GM23338 (cell line): ENCODE measurements at regions not wholly inside any gene's neighbourhood (a gene's known extent, or its start where the extent isn't known, plus 50 kb on each side); places are given as distances from the start of the nearest gene placed in this dataset.

ENCODE experiments used
- ATAC-seq: fragments of 200-7000 bp; cut with Tn5 transposase; 3 replicates; pipeline ENCODE4 v1.9.1; 2020
- DNase-seq: peaks from one replicate; pipeline ENCODE4 v3.0.0-alpha.2; 2015; ENCODE audit warnings: low spot score
- H2AFZ ChIP-seq: fragments of 200-600 bp; sonication (generic); 2 replicates; pipeline ENCODE4 v1.8.0; 2016; ENCODE audit warnings: antibody characterized with exemption, mild to moderate bottlenecking, moderate library complexity
- H3F3A ChIP-seq: fragments of 200-600 bp; sonication (generic); replicated peaks from 2 replicates; pipeline ENCODE4 v1.8.0; 2017; ENCODE audit warnings: antibody characterized with exemption, mixed run types, low read depth
- H3K27ac ChIP-seq: fragments of 200-600 bp; sonication (generic); 2 replicates; pipeline ENCODE4 v1.6.1; 2016; ENCODE audit warnings: low read depth
- H3K27me3 ChIP-seq: fragments of 200-600 bp; sonication (generic); 2 replicates; pipeline ENCODE4 v1.8.0; 2016; ENCODE audit warnings: mild to moderate bottlenecking, mixed run types, moderate library complexity; ENCODE audit not compliant: insufficient read depth
- H3K36me3 ChIP-seq: fragments of 200-600 bp; sonication (generic); 2 replicates; pipeline ENCODE4 v1.8.0; 2016; ENCODE audit warnings: mild to moderate bottlenecking; ENCODE audit not compliant: insufficient read depth
- H3K4me1 ChIP-seq: fragments of 200-600 bp; sonication (generic); 2 replicates; pipeline ENCODE4 v1.8.0; 2016; ENCODE audit warnings: mild to moderate bottlenecking, moderate library complexity; ENCODE audit not compliant: insufficient read depth
- H3K4me2 ChIP-seq: fragments of 200-600 bp; sonication (generic); 2 replicates; pipeline ENCODE4 v1.7.1; 2017; ENCODE audit warnings: mixed run types
- H3K4me3 ChIP-seq: fragments of 200-600 bp; sonication (generic); 2 replicates; pipeline ENCODE4 v1.6.1; 2016; ENCODE audit warnings: mixed run types
- H3K79me2 ChIP-seq: fragments of 200-600 bp; sonication (generic); replicated peaks from 2 replicates; pipeline ENCODE4 v1.8.0; 2017; ENCODE audit warnings: mild to moderate bottlenecking; ENCODE audit not compliant: insufficient read depth
- H3K9me2 ChIP-seq: fragments of 200-600 bp; sonication (generic); 2 replicates; pipeline ENCODE4 v1.8.0; 2017; ENCODE audit not compliant: insufficient read depth
- H4K20me1 ChIP-seq: fragments of 200-600 bp; sonication (generic); replicated peaks from 2 replicates; pipeline ENCODE4 v1.8.0; 2017; ENCODE audit warnings: mild to moderate bottlenecking; ENCODE audit not compliant: insufficient read depth
- H3K27ac Mint-ChIP-seq: 2 replicates; pipeline ENCODE4 v1.8.0; 2020; ENCODE audit warnings: inconsistent platforms, mild to moderate bottlenecking, moderate library complexity, mixed read lengths
- H3K27me3 Mint-ChIP-seq: 3 replicates; pipeline ENCODE4 v1.8.0; 2022; ENCODE audit warnings: low read depth, mild to moderate bottlenecking, moderate library complexity, mixed read lengths, inconsistent platforms; ENCODE audit not compliant: insufficient read depth, poor library complexity
- H3K36me3 Mint-ChIP-seq: 3 replicates; pipeline ENCODE4 v1.8.0; 2021; ENCODE audit warnings: low read depth, mild to moderate bottlenecking, inconsistent platforms, moderate library complexity, mixed read lengths
- H3K4me1 Mint-ChIP-seq: 3 replicates; pipeline ENCODE4 v1.8.0; 2020; ENCODE audit warnings: mild to moderate bottlenecking, inconsistent platforms, mixed read lengths
- H3K4me3 Mint-ChIP-seq: 3 replicates; pipeline ENCODE4 v1.8.0; 2021; ENCODE audit warnings: moderate library complexity, mild to moderate bottlenecking, inconsistent platforms, mixed read lengths
- H3K9me3 Mint-ChIP-seq: 3 replicates; pipeline ENCODE4 v1.8.0; 2020; ENCODE audit warnings: moderate library complexity, mild to moderate bottlenecking, inconsistent platforms, mixed read lengths
- CREB1 ChIP-seq: fragments of 250-450 bp; sonication (Bioruptor Pico); IDR thresholded peaks from 2 replicates; pipeline ENCODE4 v1.5.0; 2020; ENCODE audit warnings: low read depth, mild to moderate bottlenecking, moderate library complexity
- ETS1 ChIP-seq: IDR thresholded peaks from 2 replicates; pipeline ENCODE4 v1.6.1; 2016; ENCODE audit warnings: antibody characterized with exemption
- EZH2 ChIP-seq: fragments of 200-600 bp; sonication (generic); IDR thresholded peaks from one replicate; pipeline ENCODE4 v1.8.0; 2017; ENCODE audit warnings: antibody characterized with exemption, mild to moderate bottlenecking, low read depth; ENCODE audit not compliant: unreplicated experiment
- EZH2phosphoT487 ChIP-seq: fragments of 200-600 bp; sonication (generic); IDR thresholded peaks from one replicate; pipeline ENCODE4 v1.8.1; 2018; ENCODE audit warnings: antibody characterized with exemption; ENCODE audit not compliant: unreplicated experiment
- JUNB ChIP-seq: IDR thresholded peaks from one replicate; pipeline ENCODE4 v1.6.1; 2016; ENCODE audit warnings: antibody characterized with exemption; ENCODE audit not compliant: unreplicated experiment
- NANOG ChIP-seq: IDR thresholded peaks from 2 replicates; pipeline ENCODE4 v1.6.1; 2016; ENCODE audit warnings: antibody characterized with exemption, borderline replicate concordance
- POLR2AphosphoS5 ChIP-seq: IDR thresholded peaks from 2 replicates; pipeline ENCODE4 v1.6.1; 2016; ENCODE audit warnings: antibody characterized with exemption, low read depth
- STAT1 ChIP-seq: IDR thresholded peaks from one replicate; pipeline ENCODE4 v1.6.1; 2016; ENCODE audit warnings: antibody characterized with exemption; ENCODE audit not compliant: unreplicated experiment
- ZNF114 ChIP-seq: fragments of 250-450 bp; sonication (Bioruptor Pico); IDR thresholded peaks from 2 replicates; pipeline ENCODE4 v1.5.0; 2020; ENCODE audit warnings: mild to moderate bottlenecking, moderate library complexity
- ZNF331 ChIP-seq: fragments of 250-450 bp; sonication (Bioruptor Pico); IDR thresholded peaks from 2 replicates; pipeline ENCODE4 v1.5.0; 2020; ENCODE audit warnings: low read depth, mild to moderate bottlenecking, moderate library complexity
- ZNF462 ChIP-seq: fragments of 250-450 bp; sonication (Bioruptor Pico); IDR thresholded peaks from 2 replicates; pipeline ENCODE4 v1.5.0; 2020; ENCODE audit warnings: mild to moderate bottlenecking, moderate library complexity
- TF ChIP-seq, protein P1 (sequence below), 2 experiments: fragments of 200-600 bp in 1 of 2; sonication (generic) in 1 of 2; conservative IDR thresholded peaks; 2 replicates each; pipeline versions ENCODE4 v1.5.1 to v1.6.1; 2016 to 2017; ENCODE audit warnings: antibody characterized with exemption in 2 of 2, low read depth in 2 of 2, mild to moderate bottlenecking in 2 of 2, moderate library complexity in 1 of 2
- TF ChIP-seq, protein P2 (sequence below): IDR thresholded peaks from one replicate; pipeline ENCODE4 v1.6.1; 2018; ENCODE audit warnings: antibody characterized with exemption; ENCODE audit not compliant: unreplicated experiment

DNA sequence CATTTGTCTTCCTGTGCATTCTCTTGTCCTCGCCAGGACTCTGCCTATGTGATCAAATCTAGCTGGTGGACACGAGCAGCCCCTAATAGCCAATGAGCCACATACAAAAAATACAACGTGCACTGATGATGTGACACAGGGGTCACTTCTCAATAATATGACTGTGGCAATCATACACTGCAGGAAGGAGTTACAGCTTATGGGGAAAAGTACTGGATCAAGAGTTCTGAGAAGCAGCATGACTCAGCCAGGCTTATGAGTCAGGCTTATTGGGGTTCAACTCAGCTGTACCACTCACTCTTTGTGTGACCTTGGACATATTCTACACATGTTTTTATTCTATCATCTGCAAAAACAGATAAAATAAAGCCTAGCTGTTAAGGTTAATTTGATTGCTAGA lies 889.4 kb upstream of the TENM4 start:
- H3K4me3 Mint-ChIP-seq, result no peak overlapping the region
- Histone ChIP-seq H3K27me3 (no peaks in the 10 kb centered on the region), H3K4me3 (no peak overlapping the region), H2AFZ (no peak overlapping the region), H4K20me1 (no peaks in the 10 kb centered on the region), H3K79me2 (no peaks in the 10 kb centered on the region), H3K9me2 (peaks cover 16% of the 10 kb centered on the region; the same call in 1 of the 2 replicates), H3K27ac (no peak overlapping the region), H3F3A (no peaks in the 10 kb centered on the region), H3K4me2 (no peak overlapping the region), H3K36me3 (no peaks in the 10 kb centered on the region), H3K4me1 (peaks cover 16% of the 10 kb centered on the region)
- TF ChIP-seq, protein P1, sequence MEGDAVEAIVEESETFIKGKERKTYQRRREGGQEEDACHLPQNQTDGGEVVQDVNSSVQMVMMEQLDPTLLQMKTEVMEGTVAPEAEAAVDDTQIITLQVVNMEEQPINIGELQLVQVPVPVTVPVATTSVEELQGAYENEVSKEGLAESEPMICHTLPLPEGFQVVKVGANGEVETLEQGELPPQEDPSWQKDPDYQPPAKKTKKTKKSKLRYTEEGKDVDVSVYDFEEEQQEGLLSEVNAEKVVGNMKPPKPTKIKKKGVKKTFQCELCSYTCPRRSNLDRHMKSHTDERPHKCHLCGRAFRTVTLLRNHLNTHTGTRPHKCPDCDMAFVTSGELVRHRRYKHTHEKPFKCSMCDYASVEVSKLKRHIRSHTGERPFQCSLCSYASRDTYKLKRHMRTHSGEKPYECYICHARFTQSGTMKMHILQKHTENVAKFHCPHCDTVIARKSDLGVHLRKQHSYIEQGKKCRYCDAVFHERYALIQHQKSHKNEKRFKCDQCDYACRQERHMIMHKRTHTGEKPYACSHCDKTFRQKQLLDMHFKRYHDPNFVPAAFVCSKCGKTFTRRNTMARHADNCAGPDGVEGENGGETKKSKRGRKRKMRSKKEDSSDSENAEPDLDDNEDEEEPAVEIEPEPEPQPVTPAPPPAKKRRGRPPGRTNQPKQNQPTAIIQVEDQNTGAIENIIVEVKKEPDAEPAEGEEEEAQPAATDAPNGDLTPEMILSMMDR (conservative IDR thresholded peaks at IDR 0.05; ENCODE audit: low read depth in 2 of 2), result no peak
- no peak for TF ChIP-seq EZH2
- TF ChIP-seq POLR2AphosphoS5, result no peak
- no peak for TF ChIP-seq ZNF331 (CRISPR knock-in tag)
- TF ChIP-seq NANOG, result no peak
- TF ChIP-seq STAT1, result no peak
- TF ChIP-seq EZH2phosphoT487, result no peak
- TF ChIP-seq ZNF114 (CRISPR knock-in tag), result no peak
- no peak for TF ChIP-seq JUNB
- TF ChIP-seq ETS1, result no peak
- TF ChIP-seq, protein P2, sequence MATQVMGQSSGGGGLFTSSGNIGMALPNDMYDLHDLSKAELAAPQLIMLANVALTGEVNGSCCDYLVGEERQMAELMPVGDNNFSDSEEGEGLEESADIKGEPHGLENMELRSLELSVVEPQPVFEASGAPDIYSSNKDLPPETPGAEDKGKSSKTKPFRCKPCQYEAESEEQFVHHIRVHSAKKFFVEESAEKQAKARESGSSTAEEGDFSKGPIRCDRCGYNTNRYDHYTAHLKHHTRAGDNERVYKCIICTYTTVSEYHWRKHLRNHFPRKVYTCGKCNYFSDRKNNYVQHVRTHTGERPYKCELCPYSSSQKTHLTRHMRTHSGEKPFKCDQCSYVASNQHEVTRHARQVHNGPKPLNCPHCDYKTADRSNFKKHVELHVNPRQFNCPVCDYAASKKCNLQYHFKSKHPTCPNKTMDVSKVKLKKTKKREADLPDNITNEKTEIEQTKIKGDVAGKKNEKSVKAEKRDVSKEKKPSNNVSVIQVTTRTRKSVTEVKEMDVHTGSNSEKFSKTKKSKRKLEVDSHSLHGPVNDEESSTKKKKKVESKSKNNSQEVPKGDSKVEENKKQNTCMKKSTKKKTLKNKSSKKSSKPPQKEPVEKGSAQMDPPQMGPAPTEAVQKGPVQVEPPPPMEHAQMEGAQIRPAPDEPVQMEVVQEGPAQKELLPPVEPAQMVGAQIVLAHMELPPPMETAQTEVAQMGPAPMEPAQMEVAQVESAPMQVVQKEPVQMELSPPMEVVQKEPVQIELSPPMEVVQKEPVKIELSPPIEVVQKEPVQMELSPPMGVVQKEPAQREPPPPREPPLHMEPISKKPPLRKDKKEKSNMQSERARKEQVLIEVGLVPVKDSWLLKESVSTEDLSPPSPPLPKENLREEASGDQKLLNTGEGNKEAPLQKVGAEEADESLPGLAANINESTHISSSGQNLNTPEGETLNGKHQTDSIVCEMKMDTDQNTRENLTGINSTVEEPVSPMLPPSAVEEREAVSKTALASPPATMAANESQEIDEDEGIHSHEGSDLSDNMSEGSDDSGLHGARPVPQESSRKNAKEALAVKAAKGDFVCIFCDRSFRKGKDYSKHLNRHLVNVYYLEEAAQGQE, result no peak
- no peak for TF ChIP-seq ZNF462
- TF ChIP-seq CREB1 (CRISPR knock-in tag), result no peak
- no peaks in the 10 kb centered on the region for H3K27me3 Mint-ChIP-seq
- H3K36me3 Mint-ChIP-seq, result no peaks in the 10 kb centered on the region
- peaks cover 21% of the 10 kb centered on the region for H3K4me1 Mint-ChIP-seq
- DNase-seq (no peak), ATAC-seq (no peak)
- H3K27ac Mint-ChIP-seq, result no peak overlapping the region
- no peaks in the 10 kb centered on the region for H3K9me3 Mint-ChIP-seq
